OCI-LY1 (cell line): ENCODE measurements at regions not wholly inside any gene's neighbourhood (a gene's known extent, or its start where the extent isn't known, plus 50 kb on each side); places are given as distances from the start of the nearest gene placed in this dataset.

Experiments
- H2AFZ ChIP-seq: fragments of 200-600 bp; sonication (generic), shearing (Covaris generic); 2 replicates; pipeline ENCODE4 v1.6.0; 2014; ENCODE audit warnings: antibody characterized with exemption, mild to moderate bottlenecking, low read length
- H3F3A ChIP-seq: fragments of 200-600 bp; sonication (generic), shearing (Covaris generic); 2 replicates; pipeline ENCODE4 v1.6.0; 2014; ENCODE audit warnings: mild to moderate bottlenecking, antibody characterized with exemption, low read length, moderate library complexity; ENCODE audit not compliant: insufficient read depth
- H3K27ac ChIP-seq: fragments of 200-600 bp; sonication (generic); 2 replicates; pipeline ENCODE4 v1.5.1; 2014; ENCODE audit warnings: low read length, mixed run types, mild to moderate bottlenecking, low read depth; ENCODE audit not compliant: poor library complexity, severe bottlenecking
- H3K27me3 ChIP-seq: fragments of 200-600 bp; sonication (generic); 2 replicates; pipeline ENCODE4 v1.6.0; 2014; ENCODE audit warnings: antibody characterized with exemption, mild to moderate bottlenecking, low read length, moderate library complexity; ENCODE audit not compliant: insufficient read depth
- H3K36me3 ChIP-seq: fragments of 200-600 bp; sonication (generic); 2 replicates; pipeline ENCODE4 v1.6.1; 2014; ENCODE audit warnings: mild to moderate bottlenecking, antibody characterized with exemption, low read length, moderate library complexity, mixed read lengths; ENCODE audit not compliant: insufficient read depth
- H3K4me1 ChIP-seq: fragments of 200-600 bp; sonication (generic); 2 replicates; pipeline ENCODE4 v1.5.1; 2014; ENCODE audit warnings: mild to moderate bottlenecking, low read length, moderate library complexity; ENCODE audit not compliant: insufficient read depth, severe bottlenecking
- H3K4me2 ChIP-seq: fragments of 200-600 bp; sonication (generic), shearing (Covaris generic); 2 replicates; pipeline ENCODE4 v1.6.1; 2014; ENCODE audit warnings: low read length
- H3K4me3 ChIP-seq: fragments of 200-600 bp; sonication (generic); 2 replicates; pipeline ENCODE4 v1.5.1; 2014; ENCODE audit warnings: low read length, low read depth, mild to moderate bottlenecking, mixed read lengths; ENCODE audit not compliant: poor library complexity, severe bottlenecking
- H3K79me2 ChIP-seq: fragments of 200-600 bp; shearing (Covaris generic); 2 replicates; pipeline ENCODE4 v1.6.1; 2016; ENCODE audit warnings: mixed run types, low read length, mixed read lengths; ENCODE audit not compliant: insufficient read depth
- H3K9ac ChIP-seq: fragments of 200-600 bp; sonication (generic), shearing (Covaris generic); 2 replicates; pipeline ENCODE4 v1.6.1; 2014; ENCODE audit warnings: mild to moderate bottlenecking, low read length, mixed read lengths
- H3K9me2 ChIP-seq: fragments of 200-600 bp; sonication (generic), shearing (Covaris generic); 2 replicates; pipeline ENCODE4 v1.6.1; 2014; ENCODE audit warnings: low read depth, mild to moderate bottlenecking, low read length, mixed read lengths
- H3K9me3 ChIP-seq: fragments of 200-600 bp; shearing (Covaris generic); 2 replicates; pipeline ENCODE4 v1.6.1; 2014; ENCODE audit warnings: low read length, mixed read lengths
- H4K20me1 ChIP-seq: fragments of 200-600 bp; sonication (generic), shearing (Covaris generic); 2 replicates; pipeline ENCODE4 v1.6.0; 2016; ENCODE audit warnings: mild to moderate bottlenecking, low read length; ENCODE audit not compliant: insufficient read depth
- CTCF ChIP-seq: fragments of 200-600 bp; sonication (generic), shearing (Covaris generic); IDR thresholded peaks from 2 replicates; pipeline ENCODE4 v1.5.1; 2017; ENCODE audit warnings: mild to moderate bottlenecking, antibody characterized with exemption, low read length, moderate library complexity, mixed read lengths
- EZH2 ChIP-seq: fragments of 200-600 bp; sonication (generic), shearing (Covaris generic); IDR thresholded peaks from 2 replicates; pipeline ENCODE4 v1.8.0; 2017; ENCODE audit warnings: borderline replicate concordance, mixed run types, mild to moderate bottlenecking, antibody characterized with exemption, low read length, moderate library complexity, mixed read lengths

GRCh38 chr4:162957521-162958143, 209.1 kb downstream of the NAF1 start:
- H3F3A ChIP-seq: no peaks in the 10 kb centered on the region
- H2AFZ ChIP-seq: no peak overlapping the region
- no peak overlapping the region for H3K4me3 ChIP-seq
- no peak overlapping the region for H3K27ac ChIP-seq
- H4K20me1 ChIP-seq: no peaks in the 10 kb centered on the region
- no peaks in the 10 kb centered on the region for H3K9me3 ChIP-seq
- H3K79me2 ChIP-seq: no peaks in the 10 kb centered on the region
- no peaks in the 10 kb centered on the region for H3K4me1 ChIP-seq
- H3K36me3 ChIP-seq: no peaks in the 10 kb centered on the region
- no peaks in the 10 kb centered on the region for H3K27me3 ChIP-seq
- no peak for TF ChIP-seq EZH2
- TF ChIP-seq CTCF: no peak
- H3K4me2 ChIP-seq: no peak overlapping the region
- H3K9me2 ChIP-seq: no peaks in the 10 kb centered on the region
- H3K9ac ChIP-seq: no peak overlapping the region

- no peak overlapping the region for H3K4me3 ChIP-seq
- no peaks in the 10 kb centered on the region for H3K27me3 ChIP-seq
- no peaks in the 10 kb centered on the region for H3K36me3 ChIP-seq
- no peaks in the 10 kb centered on the region for H4K20me1 ChIP-seq
- no peaks in the 10 kb centered on the region for H3K4me1 ChIP-seq
- H3K9ac ChIP-seq: no peak overlapping the region
- no peaks in the 10 kb centered on the region for H3K9me2 ChIP-seq
- no peaks in the 10 kb centered on the region for H3F3A ChIP-seq
- no peaks in the 10 kb centered on the region for H3K79me2 ChIP-seq
- no peak overlapping the region for H2AFZ ChIP-seq
- H3K9me3 ChIP-seq: no peaks in the 10 kb centered on the region
- TF ChIP-seq EZH2: no peak
- H3K27ac ChIP-seq: no peak overlapping the region
- H3K4me2 ChIP-seq: no peak overlapping the region
Measured at GRCh38 chr4:162954976-162955375, 211.7 kb downstream of the NAF1 start.

- no peaks in the 10 kb centered on the region for H3K9me2 ChIP-seq
- H3K79me2 ChIP-seq: no peaks in the 10 kb centered on the region
- no peak overlapping the region for H3K9ac ChIP-seq
- no peaks in the 10 kb centered on the region for H4K20me1 ChIP-seq
- H3K4me1 ChIP-seq: no peaks in the 10 kb centered on the region
- no peaks in the 10 kb centered on the region for H3K36me3 ChIP-seq
- no peak for TF ChIP-seq CTCF
- no peak for TF ChIP-seq EZH2
- no peaks in the 10 kb centered on the region for H3K9me3 ChIP-seq
- H3F3A ChIP-seq: no peaks in the 10 kb centered on the region
- H3K27me3 ChIP-seq: no peaks in the 10 kb centered on the region
- no peak overlapping the region for H2AFZ ChIP-seq
- H3K4me3 ChIP-seq: no peak overlapping the region
- H3K27ac ChIP-seq: no peak overlapping the region
- no peak overlapping the region for H3K4me2 ChIP-seq
Measured at GRCh38 chr4:162952232-162952631, 214.5 kb downstream of the NAF1 start.

- no peaks in the 10 kb centered on the region for H3K36me3 ChIP-seq
- no peak for TF ChIP-seq EZH2
- no peak for TF ChIP-seq CTCF
- H3F3A ChIP-seq: no peaks in the 10 kb centered on the region
- no peaks in the 10 kb centered on the region for H3K9me2 ChIP-seq
- H3K27ac ChIP-seq: no peak overlapping the region
- no peak overlapping the region for H3K9ac ChIP-seq
- no peaks in the 10 kb centered on the region for H3K4me1 ChIP-seq
- H3K9me3 ChIP-seq: no peaks in the 10 kb centered on the region
- H3K4me3 ChIP-seq: no peak overlapping the region
- no peaks in the 10 kb centered on the region for H3K27me3 ChIP-seq
- no peak overlapping the region for H3K4me2 ChIP-seq
- H4K20me1 ChIP-seq: no peaks in the 10 kb centered on the region
- H3K79me2 ChIP-seq: no peaks in the 10 kb centered on the region
- H2AFZ ChIP-seq: no peak overlapping the region
Measured at GRCh38 chr4:162945713-162946112, 221.0 kb downstream of the NAF1 start.
